ENCODE measurements at regions not wholly inside any gene's neighbourhood (a gene's known extent, or its start where the extent isn't known, plus 50 kb on each side); places are given as distances from the start of the nearest gene placed in this dataset.

GRCh38 chr13:73364736-73365135 is 305.9 kb downstream of the KLF5 start:
- Histone ChIP-seq H3K36me3 (ENCODE audit: control insufficient read depth, insufficient read depth, low read length) (no peaks in the 10 kb centered on the region), H3K27me3 (ENCODE audit: control insufficient read depth, insufficient read depth, low read length) (no peaks in the 10 kb centered on the region), H3K4me3 (ENCODE audit: low read depth, low read length) (no peak overlapping the region)
- FAIRE-seq (no peak), DNase-seq (ENCODE audit: low read depth) (no peak)
- TF ChIP-seq CTCF (IDR thresholded peaks at IDR 0.05; ENCODE audit: insufficient read depth, low read length, severe bottlenecking), result no peak

- H3K36me3 ChIP-seq (ENCODE audit: control insufficient read depth, insufficient read depth, low read length), result no peaks in the 10 kb centered on the region
- H3K4me3 ChIP-seq (ENCODE audit: low read depth, low read length), result no peak overlapping the region
- FAIRE-seq (no peak), DNase-seq (ENCODE audit: low read depth) (peak; percentile 65)
- no peaks in the 10 kb centered on the region for H3K27me3 ChIP-seq (ENCODE audit: control insufficient read depth, insufficient read depth, low read length)
- no peak for TF ChIP-seq CTCF (IDR thresholded peaks at IDR 0.05; ENCODE audit: insufficient read depth, low read length, severe bottlenecking)
These were observed 299.8 kb downstream of the KLF5 start for GRCh38 chr13:73358606-73359095.

- Histone ChIP-seq H3K36me3 (ENCODE audit: control insufficient read depth, insufficient read depth, low read length) (no peaks in the 10 kb centered on the region), H3K4me3 (ENCODE audit: low read depth, low read length) (no peak overlapping the region), H3K27me3 (ENCODE audit: control insufficient read depth, insufficient read depth, low read length) (no peaks in the 10 kb centered on the region)
- DNase-seq (ENCODE audit: low read depth), result peak; percentile 86
- FAIRE-seq, result no peak
- TF ChIP-seq CTCF (IDR thresholded peaks at IDR 0.05; ENCODE audit: insufficient read depth, low read length, severe bottlenecking), result no peak
These were observed 296.3 kb downstream of the KLF5 start for GRCh38 chr13:73355134-73355533.

- TF ChIP-seq CTCF (IDR thresholded peaks at IDR 0.05; ENCODE audit: insufficient read depth, low read length, severe bottlenecking), result no peak
- DNase-seq (ENCODE audit: low read depth) (no peak), FAIRE-seq (no peak)
- no peak overlapping the region for H3K4me3 ChIP-seq (ENCODE audit: low read depth, low read length)
- H3K36me3 ChIP-seq (ENCODE audit: control insufficient read depth, insufficient read depth, low read length), result no peaks in the 10 kb centered on the region
- no peaks in the 10 kb centered on the region for H3K27me3 ChIP-seq (ENCODE audit: control insufficient read depth, insufficient read depth, low read length)
These were observed 292.9 kb downstream of the KLF5 start for GRCh38 chr13:73351730-73352129.

- H3K4me3 ChIP-seq (ENCODE audit: low read depth, low read length), result no peak overlapping the region
- TF ChIP-seq CTCF (IDR thresholded peaks at IDR 0.05; ENCODE audit: insufficient read depth, low read length, severe bottlenecking), result no peak
- DNase-seq (ENCODE audit: low read depth) (peak; percentile 60), FAIRE-seq (no peak)
- H3K36me3 ChIP-seq (ENCODE audit: control insufficient read depth, insufficient read depth, low read length), result no peaks in the 10 kb centered on the region
- H3K27me3 ChIP-seq (ENCODE audit: control insufficient read depth, insufficient read depth, low read length), result no peaks in the 10 kb centered on the region
These were observed 282.9 kb downstream of the KLF5 start for GRCh38 chr13:73341748-73342147.

- FAIRE-seq (no peak), DNase-seq (ENCODE audit: low read depth) (peak; percentile 28)
- Histone ChIP-seq H3K36me3 (ENCODE audit: control insufficient read depth, insufficient read depth, low read length) (no peaks in the 10 kb centered on the region), H3K27me3 (ENCODE audit: control insufficient read depth, insufficient read depth, low read length) (no peaks in the 10 kb centered on the region), H3K4me3 (ENCODE audit: low read depth, low read length) (no peak overlapping the region)
- no peak for TF ChIP-seq CTCF (IDR thresholded peaks at IDR 0.05; ENCODE audit: insufficient read depth, low read length, severe bottlenecking)
These were observed 281.3 kb downstream of the KLF5 start for GRCh38 chr13:73340069-73340468.
